ENCODE measurements at regions not wholly inside any gene's neighbourhood (a gene's known extent, or its start where the extent isn't known, plus 50 kb on each side); places are given as distances from the start of the nearest gene placed in this dataset.

DNA sequence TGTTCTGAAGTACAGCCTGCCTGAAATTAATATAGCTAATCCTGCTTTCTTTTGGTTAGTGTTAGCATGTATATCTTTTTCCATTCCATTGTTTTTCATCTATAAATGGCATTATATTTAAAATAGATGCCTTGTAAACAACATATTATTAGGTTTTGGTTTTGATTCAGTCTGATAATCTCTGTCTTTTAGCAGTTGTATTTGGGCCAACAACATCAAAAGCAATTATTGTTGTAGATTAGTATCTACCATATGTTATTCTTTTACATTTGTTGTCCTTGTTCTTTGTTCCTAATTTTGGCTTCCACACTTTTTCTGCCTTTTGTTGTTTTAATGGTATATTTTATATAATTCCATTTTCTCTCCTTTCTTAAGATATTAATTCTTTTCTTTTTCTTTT is 678.2 kb upstream of the PRMT6 start:
- no peak for TF ChIP-seq POLR2A (IDR thresholded peaks at IDR 0.05)
- TF ChIP-seq, protein P1, sequence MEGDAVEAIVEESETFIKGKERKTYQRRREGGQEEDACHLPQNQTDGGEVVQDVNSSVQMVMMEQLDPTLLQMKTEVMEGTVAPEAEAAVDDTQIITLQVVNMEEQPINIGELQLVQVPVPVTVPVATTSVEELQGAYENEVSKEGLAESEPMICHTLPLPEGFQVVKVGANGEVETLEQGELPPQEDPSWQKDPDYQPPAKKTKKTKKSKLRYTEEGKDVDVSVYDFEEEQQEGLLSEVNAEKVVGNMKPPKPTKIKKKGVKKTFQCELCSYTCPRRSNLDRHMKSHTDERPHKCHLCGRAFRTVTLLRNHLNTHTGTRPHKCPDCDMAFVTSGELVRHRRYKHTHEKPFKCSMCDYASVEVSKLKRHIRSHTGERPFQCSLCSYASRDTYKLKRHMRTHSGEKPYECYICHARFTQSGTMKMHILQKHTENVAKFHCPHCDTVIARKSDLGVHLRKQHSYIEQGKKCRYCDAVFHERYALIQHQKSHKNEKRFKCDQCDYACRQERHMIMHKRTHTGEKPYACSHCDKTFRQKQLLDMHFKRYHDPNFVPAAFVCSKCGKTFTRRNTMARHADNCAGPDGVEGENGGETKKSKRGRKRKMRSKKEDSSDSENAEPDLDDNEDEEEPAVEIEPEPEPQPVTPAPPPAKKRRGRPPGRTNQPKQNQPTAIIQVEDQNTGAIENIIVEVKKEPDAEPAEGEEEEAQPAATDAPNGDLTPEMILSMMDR (IDR thresholded peaks at IDR 0.05) = no peak
- TF ChIP-seq EP300 (IDR thresholded peaks at IDR 0.05) = no peak
- TF ChIP-seq POLR2AphosphoS5 (IDR thresholded peaks at IDR 0.05) = no peak
